PC-3 (cell line): ENCODE measurements at regions not wholly inside any gene's neighbourhood (a gene's known extent, or its start where the extent isn't known, plus 50 kb on each side); places are given as distances from the start of the nearest gene placed in this dataset.

Experiments used
- CTCF ChIP-seq: fragments of 300-600 bp; sonication (generic); conservative IDR thresholded peaks from 2 replicates; pipeline ENCODE4 v1.5.1; 2017; ENCODE audit warnings: antibody characterized with exemption, low read depth, mild to moderate bottlenecking, low read length
- EZH2 ChIP-seq: fragments of 300-600 bp; sonication (generic); IDR thresholded peaks from one replicate; pipeline ENCODE4 v1.6.1; 2017; ENCODE audit warnings: antibody characterized with exemption, mild to moderate bottlenecking, low read length; ENCODE audit not compliant: unreplicated experiment
- EZH2phosphoT487 ChIP-seq: fragments of 300-600 bp; sonication (generic); IDR thresholded peaks from 2 replicates; pipeline ENCODE4 v1.6.1; 2018; ENCODE audit warnings: mild to moderate bottlenecking, antibody characterized with exemption, low read length, borderline replicate concordance

GRCh38 chr5:10913841-10914240, 152.8 kb upstream of the DAP start:
- no peak for TF ChIP-seq CTCF
- no peak for TF ChIP-seq EZH2
- TF ChIP-seq EZH2phosphoT487, result no peak
